ENCODE measurements at regions not wholly inside any gene's neighbourhood (a gene's known extent, or its start where the extent isn't known, plus 50 kb on each side); places are given as distances from the start of the nearest gene placed in this dataset.

- TF ChIP-seq FOXM1 (IDR thresholded peaks at IDR 0.05; ENCODE audit: borderline replicate concordance) (no peak), NFRKB (IDR thresholded peaks at IDR 0.05) (no peak), FOXA1 (IDR thresholded peaks at IDR 0.05) (no peak), HDGF (IDR thresholded peaks at IDR 0.05; ENCODE audit: borderline replicate concordance) (no peak), FOXK2 (IDR thresholded peaks at IDR 0.05) (no peak), ELF4 (IDR thresholded peaks at IDR 0.05) (no peak), SP1 (IDR thresholded peaks at IDR 0.05) (no peak), L3MBTL2 (conservative IDR thresholded peaks at IDR 0.05) (no peak), TARDBP (IDR thresholded peaks at IDR 0.05) (no peak), BHLHE40 (IDR thresholded peaks at IDR 0.05; ENCODE audit: borderline replicate concordance) (no peak), CTBP1 (IDR thresholded peaks at IDR 0.05; ENCODE audit: borderline replicate concordance) (no peak)
Measured at GRCh38 chr14:45377166-45377565, 124.2 kb upstream of the MIS18BP1 start.

All from HEK293T (cell line).